ENCODE measurements at regions not wholly inside any gene's neighbourhood (a gene's known extent, or its start where the extent isn't known, plus 50 kb on each side); places are given as distances from the start of the nearest gene placed in this dataset.

DNA sequence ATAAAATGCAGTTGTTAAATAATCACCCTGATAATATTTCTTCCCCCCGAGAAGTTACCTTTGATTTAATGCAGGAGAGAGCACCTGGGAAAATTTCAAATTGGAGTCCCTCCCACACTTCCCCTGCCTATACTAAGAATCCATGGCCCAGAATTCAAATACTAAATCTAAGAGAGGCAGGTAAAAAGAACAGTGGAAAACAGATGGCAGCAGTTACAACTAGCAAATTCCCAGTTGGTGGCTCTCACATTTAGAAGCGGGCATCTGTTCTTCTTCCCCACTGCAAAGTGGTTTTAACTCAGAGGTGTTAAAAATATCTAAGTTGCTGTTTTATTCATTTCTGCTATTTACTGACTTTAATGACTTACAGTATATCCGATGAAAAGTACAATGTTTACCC lies 210.4 kb upstream of the ELAVL2 start:
- Histone ChIP-seq H3K9me3 (ENCODE audit: low read length) (no peaks in the 10 kb centered on the region), H4K20me1 (ENCODE audit: insufficient read depth, low read length) (no peaks in the 10 kb centered on the region), H2AFZ (ENCODE audit: low read length) (no peak overlapping the region), H3K4me3 (ENCODE audit: low read depth, low read length, poor library complexity, severe bottlenecking) (no peak overlapping the region), H3K4me2 (ENCODE audit: low read length) (no peak overlapping the region), H3K9me2 (ENCODE audit: insufficient read depth, low read length) (no peaks in the 10 kb centered on the region), H3K79me2 (ENCODE audit: insufficient read depth, low read depth, low read length) (no peaks in the 10 kb centered on the region), H3K4me1 (ENCODE audit: insufficient read depth, low read length, poor library complexity, severe bottlenecking) (no peaks in the 10 kb centered on the region), H3K36me3 (ENCODE audit: insufficient read depth, low read length) (no peaks in the 10 kb centered on the region), H3K27ac (ENCODE audit: low read depth, low read length, poor library complexity, severe bottlenecking) (no peak overlapping the region)
- no TSS peak for BruUV-seq (replicated peaks)
- intact Hi-C loops (cut with micrococcal nuclease; ENCODE audit: unreplicated experiment), result no loop called here
- no peak for DNase-seq (ENCODE audit: low spot score)
- POLR2A ChIA-PET, result no interaction called here
- TF ChIP-seq, protein P1, sequence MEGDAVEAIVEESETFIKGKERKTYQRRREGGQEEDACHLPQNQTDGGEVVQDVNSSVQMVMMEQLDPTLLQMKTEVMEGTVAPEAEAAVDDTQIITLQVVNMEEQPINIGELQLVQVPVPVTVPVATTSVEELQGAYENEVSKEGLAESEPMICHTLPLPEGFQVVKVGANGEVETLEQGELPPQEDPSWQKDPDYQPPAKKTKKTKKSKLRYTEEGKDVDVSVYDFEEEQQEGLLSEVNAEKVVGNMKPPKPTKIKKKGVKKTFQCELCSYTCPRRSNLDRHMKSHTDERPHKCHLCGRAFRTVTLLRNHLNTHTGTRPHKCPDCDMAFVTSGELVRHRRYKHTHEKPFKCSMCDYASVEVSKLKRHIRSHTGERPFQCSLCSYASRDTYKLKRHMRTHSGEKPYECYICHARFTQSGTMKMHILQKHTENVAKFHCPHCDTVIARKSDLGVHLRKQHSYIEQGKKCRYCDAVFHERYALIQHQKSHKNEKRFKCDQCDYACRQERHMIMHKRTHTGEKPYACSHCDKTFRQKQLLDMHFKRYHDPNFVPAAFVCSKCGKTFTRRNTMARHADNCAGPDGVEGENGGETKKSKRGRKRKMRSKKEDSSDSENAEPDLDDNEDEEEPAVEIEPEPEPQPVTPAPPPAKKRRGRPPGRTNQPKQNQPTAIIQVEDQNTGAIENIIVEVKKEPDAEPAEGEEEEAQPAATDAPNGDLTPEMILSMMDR (conservative IDR thresholded peaks at IDR 0.05; ENCODE audit: low read length), result no peak
- TF ChIP-seq EZH2phosphoT487 (IDR thresholded peaks at IDR 0.05; ENCODE audit: borderline replicate concordance, low read depth, low read length), result no peak
- CTCF ChIA-PET (ENCODE audit: unreplicated experiment), result no interaction called here

DNA sequence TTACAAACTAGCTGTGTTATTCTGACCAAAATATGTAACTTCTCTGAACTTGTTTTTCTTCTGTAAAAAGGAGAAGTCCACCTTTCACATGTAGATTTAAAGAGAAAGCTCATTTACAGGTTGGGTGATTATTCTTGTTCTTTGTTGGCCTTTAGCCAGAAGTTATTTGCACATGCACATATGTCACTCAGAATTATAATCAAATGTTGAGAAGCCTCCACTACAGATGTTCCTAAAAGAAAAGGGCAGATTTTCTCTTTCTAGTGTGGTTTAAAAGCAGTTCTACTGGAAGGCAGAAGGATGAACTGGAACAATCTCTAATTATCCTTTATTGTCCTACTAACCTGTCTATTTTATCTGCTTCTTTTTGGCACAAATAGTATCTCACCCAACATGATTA lies 209.8 kb upstream of the ELAVL2 start:
- no peak overlapping the region for H2AFZ ChIP-seq (ENCODE audit: low read length)
- no peak overlapping the region for H3K27ac ChIP-seq (ENCODE audit: low read depth, low read length, poor library complexity, severe bottlenecking)
- no peaks in the 10 kb centered on the region for H3K79me2 ChIP-seq (ENCODE audit: insufficient read depth, low read depth, low read length)
- no peaks in the 10 kb centered on the region for H4K20me1 ChIP-seq (ENCODE audit: insufficient read depth, low read length)
- H3K9me3 ChIP-seq (ENCODE audit: low read length), result no peaks in the 10 kb centered on the region
- no TSS peak for BruUV-seq (replicated peaks)
- no peak for DNase-seq (ENCODE audit: low spot score)
- H3K36me3 ChIP-seq (ENCODE audit: insufficient read depth, low read length), result no peaks in the 10 kb centered on the region
- TF ChIP-seq, protein P1 (conservative IDR thresholded peaks at IDR 0.05; ENCODE audit: low read length), result no peak
- TF ChIP-seq EZH2phosphoT487 (IDR thresholded peaks at IDR 0.05; ENCODE audit: borderline replicate concordance, low read depth, low read length), result no peak
- H3K4me2 ChIP-seq (ENCODE audit: low read length), result no peak overlapping the region
- no peaks in the 10 kb centered on the region for H3K9me2 ChIP-seq (ENCODE audit: insufficient read depth, low read length)
- POLR2A ChIA-PET, result no interaction called here
- no peaks in the 10 kb centered on the region for H3K4me1 ChIP-seq (ENCODE audit: insufficient read depth, low read length, poor library complexity, severe bottlenecking)
- intact Hi-C loops (cut with micrococcal nuclease; ENCODE audit: unreplicated experiment), result no loop called here
- H3K4me3 ChIP-seq (ENCODE audit: low read depth, low read length, poor library complexity, severe bottlenecking), result no peak overlapping the region
- CTCF ChIA-PET (ENCODE audit: unreplicated experiment), result no interaction called here

DNA sequence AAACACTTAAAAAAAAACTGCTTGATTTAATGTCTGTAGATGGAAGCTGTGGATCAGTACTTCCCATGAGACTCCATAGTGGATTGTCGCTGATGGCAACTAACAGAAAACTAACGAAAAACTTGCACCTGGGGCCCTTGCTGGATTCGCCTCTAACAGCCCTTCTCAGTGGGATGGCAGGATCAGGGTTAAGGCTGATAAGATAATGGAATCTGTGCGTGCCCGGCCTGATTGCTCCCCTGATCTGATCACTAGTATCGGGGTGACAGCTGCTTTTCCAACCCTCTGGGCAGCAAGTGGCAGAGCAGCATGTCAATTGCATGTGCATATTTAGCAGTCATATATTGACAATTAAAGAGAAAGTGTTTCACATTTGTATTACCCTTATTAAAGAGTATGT lies 185.8 kb upstream of the ELAVL2 start:
- no TSS peak for BruUV-seq (replicated peaks)

More for the DNA sequence above, 185.8 kb upstream of the ELAVL2 start:
- H3K4me2 ChIP-seq (ENCODE audit: low read length), result no peak overlapping the region
- H3K9me2 ChIP-seq (ENCODE audit: insufficient read depth, low read length), result no peaks in the 10 kb centered on the region
- intact Hi-C loops (cut with micrococcal nuclease; ENCODE audit: unreplicated experiment), result no loop called here
- no peak for DNase-seq (ENCODE audit: low spot score)
- no peak for TF ChIP-seq EZH2phosphoT487 (IDR thresholded peaks at IDR 0.05; ENCODE audit: borderline replicate concordance, low read depth, low read length)
- TF ChIP-seq, protein P1 (conservative IDR thresholded peaks at IDR 0.05; ENCODE audit: low read length), result no peak
- ChIA-PET POLR2A (no interaction called here), CTCF (ENCODE audit: unreplicated experiment) (no interaction called here)
- no peaks in the 10 kb centered on the region for H3K36me3 ChIP-seq (ENCODE audit: insufficient read depth, low read length)
- no peak overlapping the region for H3K4me3 ChIP-seq (ENCODE audit: low read depth, low read length, poor library complexity, severe bottlenecking)
- no peaks in the 10 kb centered on the region for H3K79me2 ChIP-seq (ENCODE audit: insufficient read depth, low read depth, low read length)
- no peaks in the 10 kb centered on the region for H3K4me1 ChIP-seq (ENCODE audit: insufficient read depth, low read length, poor library complexity, severe bottlenecking)
- H4K20me1 ChIP-seq (ENCODE audit: insufficient read depth, low read length), result no peaks in the 10 kb centered on the region
- no peak overlapping the region for H3K27ac ChIP-seq (ENCODE audit: low read depth, low read length, poor library complexity, severe bottlenecking)
- H2AFZ ChIP-seq (ENCODE audit: low read length), result no peak overlapping the region
- no peaks in the 10 kb centered on the region for H3K9me3 ChIP-seq (ENCODE audit: low read length)
